GM04504 (cell line): ENCODE measurements at regions not wholly inside any gene's neighbourhood (a gene's known extent, or its start where the extent isn't known, plus 50 kb on each side); places are given as distances from the start of the nearest gene placed in this dataset.
"Not testable (repeated sequence)": the region's sequence is repeated elsewhere in the genome, so short reads cannot be mapped to it uniquely, and the experiment has no call there.

ENCODE experiments used
- DNase-seq: peaks from one replicate; pipeline ENCODE4 v3.0.0-alpha.2; 2012; ENCODE audit warnings: low read depth

DNA sequence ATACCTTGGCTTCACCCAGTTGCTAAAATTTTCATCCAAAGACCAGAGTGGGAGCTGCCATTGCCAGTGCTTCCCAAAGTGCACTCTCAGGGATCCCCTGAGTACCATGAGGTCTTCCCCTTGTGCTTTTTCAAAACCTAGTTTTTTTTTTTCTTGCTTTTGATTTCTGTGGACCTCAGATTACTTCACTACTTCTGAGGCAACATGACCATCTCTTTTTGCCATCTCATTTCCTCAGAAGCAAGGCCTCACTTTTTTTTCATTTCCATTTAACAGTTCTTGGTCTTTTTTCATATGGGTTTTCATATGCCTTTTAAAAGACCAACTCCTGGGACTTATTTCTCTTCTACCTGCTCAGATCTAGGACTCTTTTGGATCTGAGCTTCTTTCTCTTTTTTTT lies 64.1 kb upstream of the MMS22L start:
- no peak for DNase-seq

DNA sequence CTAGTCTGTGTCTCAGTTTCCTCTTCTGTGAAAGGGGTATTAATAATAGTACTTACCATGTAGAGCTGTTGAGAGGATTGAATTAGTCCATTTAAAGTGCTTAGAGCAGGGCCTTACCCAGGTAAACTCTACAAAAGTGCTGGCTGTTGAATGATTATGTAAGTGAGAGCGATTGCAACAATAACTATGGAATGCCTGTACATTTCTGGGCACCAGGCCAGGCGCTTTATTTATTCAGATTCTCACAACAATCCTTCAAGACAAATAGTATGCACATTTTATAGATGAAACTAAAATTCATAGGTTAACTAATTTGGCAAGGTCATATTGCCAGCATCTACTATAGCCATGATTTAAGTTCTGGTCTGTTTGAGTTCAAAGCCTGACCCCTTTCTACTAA lies 78.3 kb upstream of the MMS22L start:
- DNase-seq: no peak

DNA sequence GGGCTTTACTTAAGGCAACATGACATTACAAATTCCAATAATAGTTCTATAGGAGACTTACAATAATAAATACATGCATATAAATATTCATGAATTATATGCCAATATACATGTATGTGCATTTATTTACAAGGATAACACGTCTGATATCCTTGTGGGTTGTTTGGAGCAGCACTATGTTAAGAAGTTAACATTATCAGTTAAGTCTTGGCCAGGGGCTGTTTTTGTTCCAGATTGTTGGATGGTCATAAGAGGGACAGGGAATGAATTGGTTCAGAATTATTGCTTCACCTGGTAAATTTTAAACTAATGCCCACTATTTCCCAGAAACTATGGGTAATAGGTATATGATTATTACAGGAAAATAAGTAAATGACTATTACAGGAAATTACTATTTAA lies 81.3 kb upstream of the MMS22L start:
- no peak for DNase-seq

GRCh38 chr6:97382071-97382470 lies 99.1 kb upstream of the MMS22L start:
- DNase-seq: not testable (repeated sequence)

GRCh38 chr6:97392735-97393134 lies 109.7 kb upstream of the MMS22L start:
- DNase-seq: no peak

GRCh38 chr6:97394160-97394748 lies 111.2 kb upstream of the MMS22L start:
- peak; percentile 17 for DNase-seq

- DNase-seq: no peak
Observed at GRCh38 chr6:97396880-97397279, 113.9 kb upstream of the MMS22L start.

DNA sequence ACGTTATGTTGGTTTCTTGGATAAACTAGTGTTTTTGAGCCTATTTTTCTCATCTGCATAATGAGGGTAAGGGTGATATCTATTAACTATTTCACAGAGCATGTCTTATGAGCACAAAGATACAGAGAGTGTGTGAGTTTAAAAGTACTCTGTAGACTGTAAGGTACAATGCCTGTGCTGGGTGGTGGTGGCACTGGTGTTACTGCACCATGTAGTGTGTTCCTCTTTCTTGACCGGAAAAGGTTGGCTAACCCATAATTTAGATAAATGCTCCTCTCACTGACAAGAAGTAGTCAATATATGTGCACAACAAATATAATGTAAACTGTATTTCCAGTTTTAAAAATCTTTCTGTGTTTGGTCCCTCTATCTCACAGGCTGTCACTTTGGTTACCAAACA lies 116.2 kb upstream of the MMS22L start:
- DNase-seq: no peak

- peak; percentile 45 for DNase-seq
Observed at GRCh38 chr6:97401533-97401932, 118.5 kb upstream of the MMS22L start.

GRCh38 chr6:97405818-97406409 lies 122.9 kb upstream of the MMS22L start:
- no peak for DNase-seq

GRCh38 chr6:97406633-97407032 lies 123.6 kb upstream of the MMS22L start:
- DNase-seq: no peak

GRCh38 chr6:97411610-97412009 lies 128.6 kb upstream of the MMS22L start:
- no peak for DNase-seq

GRCh38 chr6:97412511-97412910 lies 129.5 kb upstream of the MMS22L start:
- no peak for DNase-seq

DNA sequence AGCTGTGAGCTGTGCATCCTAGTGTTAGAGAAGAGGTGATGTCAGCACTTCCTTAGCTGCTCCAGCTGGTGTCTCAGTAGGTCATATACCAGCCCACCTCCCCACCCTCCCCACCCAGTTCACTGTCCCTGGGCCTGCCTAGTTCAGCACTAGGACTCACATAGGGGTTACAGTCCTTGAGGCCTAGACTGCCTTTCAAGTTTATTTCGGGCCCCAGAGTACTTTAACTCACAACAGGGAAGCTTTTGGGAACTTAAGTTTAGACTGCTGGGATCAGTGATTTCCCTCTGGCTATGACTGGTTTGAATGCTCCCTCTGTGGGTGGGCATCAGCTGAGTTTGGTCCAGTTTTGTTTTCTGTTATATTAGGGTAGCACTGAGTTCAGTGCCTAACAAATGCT lies 139.2 kb upstream of the MMS22L start:
- DNase-seq: no peak

GRCh38 chr6:97423190-97423589 lies 140.2 kb upstream of the MMS22L start:
- no peak for DNase-seq

- DNase-seq: no peak
Observed at GRCh38 chr6:97427648-97428047, 144.6 kb upstream of the MMS22L start.

- DNase-seq: no peak
Observed at GRCh38 chr6:97437087-97437486, 154.1 kb upstream of the MMS22L start.

GRCh38 chr6:97438011-97438671 lies 155.1 kb upstream of the MMS22L start:
- DNase-seq: no peak

DNA sequence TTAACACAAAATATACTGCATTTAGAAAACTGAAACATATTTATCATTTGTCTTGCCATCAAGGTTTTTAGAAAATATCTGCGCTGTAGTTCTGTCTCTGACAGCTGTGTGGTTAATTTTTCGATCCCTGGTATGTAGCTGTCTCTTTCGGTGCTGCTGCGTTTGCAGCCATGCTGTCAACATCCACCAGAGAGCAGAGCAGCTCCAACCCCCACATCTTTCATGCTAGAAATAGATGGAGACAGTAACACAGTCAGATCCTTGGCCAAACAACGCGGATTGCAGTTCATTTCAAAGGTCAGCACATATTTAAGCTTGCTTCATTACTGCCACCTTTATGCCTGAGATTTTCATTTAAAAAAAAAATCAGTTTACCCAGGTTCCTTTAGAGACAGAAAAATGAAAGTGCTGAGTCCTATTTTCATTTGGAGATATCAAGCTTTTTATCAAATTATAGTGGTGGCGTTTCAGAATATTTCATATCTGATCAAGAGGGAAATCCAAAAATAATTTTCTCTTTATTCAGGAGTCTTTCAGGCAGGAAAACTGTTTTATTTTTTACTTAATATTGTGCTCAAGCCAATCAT lies 157.7 kb upstream of the MMS22L start:
- DNase-seq: peak; percentile 5

DNA sequence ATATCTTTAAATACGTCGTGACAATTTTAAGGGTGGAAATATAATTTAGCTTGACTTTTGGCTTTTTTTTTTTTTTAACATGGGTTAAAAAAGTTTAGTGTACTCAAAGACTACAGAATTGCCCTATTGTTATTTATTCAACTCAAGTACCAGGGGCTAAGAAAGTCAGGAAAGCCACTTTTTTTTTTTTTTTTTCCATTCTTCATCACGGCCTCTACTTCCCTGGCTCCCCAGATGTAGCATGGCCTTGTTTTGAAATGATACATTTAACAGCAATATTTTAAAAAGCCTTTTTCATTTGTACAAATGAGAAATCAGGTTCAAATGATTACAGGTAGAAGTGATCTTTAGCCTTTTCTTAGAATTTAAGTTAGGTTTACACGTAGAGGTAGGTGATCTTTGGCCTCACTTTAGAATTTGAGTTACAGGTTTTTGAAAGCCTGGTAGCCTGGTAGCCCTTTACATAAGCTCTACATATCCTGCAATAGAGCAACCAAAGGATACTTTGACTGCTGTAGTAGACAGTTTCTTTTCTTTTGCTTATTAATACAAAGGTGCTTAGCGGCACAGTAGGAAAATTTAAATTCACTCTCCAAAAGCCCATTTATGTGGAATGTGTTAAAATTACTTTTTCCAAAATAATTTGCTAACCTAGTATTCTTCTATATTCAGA lies 160.5 kb upstream of the MMS22L start:
- DNase-seq: no peak

- DNase-seq: no peak
Observed at GRCh38 chr6:97445407-97445806, 162.4 kb upstream of the MMS22L start.

GRCh38 chr6:97449444-97449966 lies 166.5 kb upstream of the MMS22L start:
- no peak for DNase-seq

DNA sequence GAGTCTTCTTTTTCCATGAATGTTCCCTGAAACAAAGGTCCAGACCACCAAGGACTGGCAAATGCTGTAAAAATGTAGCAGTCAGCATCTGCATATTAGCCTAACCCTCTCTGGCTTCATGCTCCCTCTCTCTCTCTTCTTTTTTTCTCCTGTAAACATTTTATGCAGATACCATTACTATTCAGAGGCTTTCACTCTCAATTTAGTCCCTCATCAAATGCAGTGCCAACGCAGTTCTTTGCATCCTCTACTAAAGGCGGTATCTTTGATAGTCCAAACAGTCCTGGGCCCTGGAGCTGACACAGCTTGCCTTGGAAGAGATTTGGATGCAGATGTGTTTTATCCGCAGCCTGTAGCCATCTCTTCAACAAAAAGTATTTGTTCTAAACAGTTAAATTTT lies 167.1 kb upstream of the MMS22L start:
- no peak for DNase-seq
